OCI-LY7 (cell line): ENCODE measurements at regions not wholly inside any gene's neighbourhood (a gene's known extent, or its start where the extent isn't known, plus 50 kb on each side); places are given as distances from the start of the nearest gene placed in this dataset.

Source experiments
- BruUV-seq: library from RNA; stranded (reverse); fragments of 400-500 nt; replicated peaks from 2 replicates; lab custom pipeline; 2021; lab: Mats Ljungman, UMichigan
- CTCF ChIA-PET: fragments of 300-600 bp; sonication (Branson Sonifier 250); formaldehyde crosslinking; loops from one replicate; lab custom pipeline; 2022; ENCODE audit warnings: antibody characterized with exemption; ENCODE audit not compliant: unreplicated experiment; lab: Charles Lee
- POLR2A ChIA-PET: fragments of 300-600 bp; sonication (Branson Sonifier 250); formaldehyde crosslinking; loops from one replicate; lab custom pipeline; 2022; ENCODE audit warnings: antibody characterized with exemption; lab: Charles Lee
- DNase-seq: peaks from one replicate; pipeline ENCODE4 v3.0.0-alpha.2; 2015; ENCODE audit warnings: low spot score
- H2AFZ ChIP-seq: fragments of 200-600 bp; sonication (generic), shearing (Covaris generic); 2 replicates; pipeline ENCODE4 v1.6.1; 2014; ENCODE audit warnings: mild to moderate bottlenecking, antibody characterized with exemption, low read length, moderate library complexity
- H3K27ac ChIP-seq: fragments of 200-600 bp; sonication (generic); 2 replicates; pipeline ENCODE4 v1.5.1; 2014; ENCODE audit warnings: mixed run types, low read depth, mild to moderate bottlenecking, moderate library complexity, low read length, inconsistent platforms; ENCODE audit not compliant: poor library complexity, severe bottlenecking
- H3K36me3 ChIP-seq: fragments of 200-600 bp; sonication (generic); 2 replicates; pipeline ENCODE4 v1.6.1; 2014; ENCODE audit warnings: mild to moderate bottlenecking, antibody characterized with exemption, low read length, moderate library complexity, mixed read lengths; ENCODE audit not compliant: insufficient read depth
- H3K4me1 ChIP-seq: fragments of 200-600 bp; sonication (generic); 2 replicates; pipeline ENCODE4 v1.5.1; 2014; ENCODE audit warnings: mild to moderate bottlenecking, low read length; ENCODE audit not compliant: insufficient read depth, poor library complexity, severe bottlenecking
- H3K4me2 ChIP-seq: fragments of 200-600 bp; sonication (generic); 2 replicates; pipeline ENCODE4 v1.6.1; 2014; ENCODE audit warnings: mild to moderate bottlenecking, low read length
- H3K4me3 ChIP-seq: fragments of 200-600 bp; sonication (generic); 2 replicates; pipeline ENCODE4 v1.5.1; 2014; ENCODE audit warnings: mild to moderate bottlenecking, low read depth, low read length; ENCODE audit not compliant: poor library complexity, severe bottlenecking
- H3K79me2 ChIP-seq: fragments of 200-600 bp; sonication (generic); 2 replicates; pipeline ENCODE4 v1.6.1; 2016; ENCODE audit warnings: low read depth, mild to moderate bottlenecking, low read length, moderate library complexity, mixed read lengths; ENCODE audit not compliant: insufficient read depth
- H3K9me2 ChIP-seq: fragments of 200-600 bp; sonication (generic); 2 replicates; pipeline ENCODE4 v1.6.1; 2016; ENCODE audit warnings: mild to moderate bottlenecking, low read length, mixed read lengths; ENCODE audit not compliant: insufficient read depth
- H3K9me3 ChIP-seq: fragments of 200-600 bp; sonication (generic); 2 replicates; pipeline ENCODE4 v1.6.1; 2014; ENCODE audit warnings: mild to moderate bottlenecking, mixed run types, low read length, mixed read lengths
- H4K20me1 ChIP-seq: fragments of 200-600 bp; sonication (generic); 2 replicates; pipeline ENCODE4 v1.6.1; 2014; ENCODE audit warnings: mild to moderate bottlenecking, antibody characterized with exemption, low read length, moderate library complexity, mixed read lengths; ENCODE audit not compliant: insufficient read depth
- EZH2phosphoT487 ChIP-seq: fragments of 200-600 bp; sonication (generic); IDR thresholded peaks from 2 replicates; pipeline ENCODE4 v1.6.1; 2018; ENCODE audit warnings: low read depth, borderline replicate concordance, mild to moderate bottlenecking, mixed run types, antibody characterized with exemption, low read length, moderate library complexity, mixed read lengths
- intact Hi-C: fragments of 100-400 bp; cut with micrococcal nuclease; formaldehyde crosslinking; loops from one replicate; pipeline ENCODE4 v1.10.0; 2022; ENCODE audit not compliant: unreplicated experiment
- TF ChIP-seq, protein P1 (sequence below): fragments of 200-600 bp; sonication (generic); conservative IDR thresholded peaks from 2 replicates; pipeline ENCODE4 v1.5.1; 2014; ENCODE audit warnings: mild to moderate bottlenecking, antibody characterized with exemption, low read length, moderate library complexity, mixed read lengths

- Histone ChIP-seq H3K4me2 (no peak overlapping the region), H3K27ac (no peak overlapping the region), H3K4me3 (no peak overlapping the region), H3K9me3 (no peaks in the 10 kb centered on the region), H3K79me2 (no peaks in the 10 kb centered on the region), H4K20me1 (no peaks in the 10 kb centered on the region), H2AFZ (no peak overlapping the region), H3K4me1 (no peaks in the 10 kb centered on the region), H3K9me2 (no peaks in the 10 kb centered on the region), H3K36me3 (no peaks in the 10 kb centered on the region)
- no peak for TF ChIP-seq EZH2phosphoT487
- TF ChIP-seq, protein P1, sequence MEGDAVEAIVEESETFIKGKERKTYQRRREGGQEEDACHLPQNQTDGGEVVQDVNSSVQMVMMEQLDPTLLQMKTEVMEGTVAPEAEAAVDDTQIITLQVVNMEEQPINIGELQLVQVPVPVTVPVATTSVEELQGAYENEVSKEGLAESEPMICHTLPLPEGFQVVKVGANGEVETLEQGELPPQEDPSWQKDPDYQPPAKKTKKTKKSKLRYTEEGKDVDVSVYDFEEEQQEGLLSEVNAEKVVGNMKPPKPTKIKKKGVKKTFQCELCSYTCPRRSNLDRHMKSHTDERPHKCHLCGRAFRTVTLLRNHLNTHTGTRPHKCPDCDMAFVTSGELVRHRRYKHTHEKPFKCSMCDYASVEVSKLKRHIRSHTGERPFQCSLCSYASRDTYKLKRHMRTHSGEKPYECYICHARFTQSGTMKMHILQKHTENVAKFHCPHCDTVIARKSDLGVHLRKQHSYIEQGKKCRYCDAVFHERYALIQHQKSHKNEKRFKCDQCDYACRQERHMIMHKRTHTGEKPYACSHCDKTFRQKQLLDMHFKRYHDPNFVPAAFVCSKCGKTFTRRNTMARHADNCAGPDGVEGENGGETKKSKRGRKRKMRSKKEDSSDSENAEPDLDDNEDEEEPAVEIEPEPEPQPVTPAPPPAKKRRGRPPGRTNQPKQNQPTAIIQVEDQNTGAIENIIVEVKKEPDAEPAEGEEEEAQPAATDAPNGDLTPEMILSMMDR, result no peak
- POLR2A ChIA-PET, result no interaction called here
- CTCF ChIA-PET, result no interaction called here
- DNase-seq, result no peak
- BruUV-seq, result no TSS peak
- intact Hi-C loops, result no loop called here
These were observed 114.9 kb downstream of the NMUR2 start for GRCh38 chr5:152290181-152290580.

GRCh38 chr5:152288917-152289595 is 116.0 kb downstream of the NMUR2 start:
- intact Hi-C loops, result no loop called here
- H3K79me2 ChIP-seq, result no peaks in the 10 kb centered on the region
- H3K9me3 ChIP-seq, result no peaks in the 10 kb centered on the region
- no peaks in the 10 kb centered on the region for H4K20me1 ChIP-seq
- ChIA-PET CTCF (no interaction called here), POLR2A (no interaction called here)
- no peaks in the 10 kb centered on the region for H3K36me3 ChIP-seq
- H3K4me2 ChIP-seq, result no peak overlapping the region
- no peak overlapping the region for H2AFZ ChIP-seq
- no peak overlapping the region for H3K27ac ChIP-seq
- no peak overlapping the region for H3K4me3 ChIP-seq
- TF ChIP-seq, protein P1, result no peak
- TF ChIP-seq EZH2phosphoT487, result no peak
- no peaks in the 10 kb centered on the region for H3K4me1 ChIP-seq
- H3K9me2 ChIP-seq, result no peaks in the 10 kb centered on the region
- no TSS peak for BruUV-seq
- no peak for DNase-seq

DNA sequence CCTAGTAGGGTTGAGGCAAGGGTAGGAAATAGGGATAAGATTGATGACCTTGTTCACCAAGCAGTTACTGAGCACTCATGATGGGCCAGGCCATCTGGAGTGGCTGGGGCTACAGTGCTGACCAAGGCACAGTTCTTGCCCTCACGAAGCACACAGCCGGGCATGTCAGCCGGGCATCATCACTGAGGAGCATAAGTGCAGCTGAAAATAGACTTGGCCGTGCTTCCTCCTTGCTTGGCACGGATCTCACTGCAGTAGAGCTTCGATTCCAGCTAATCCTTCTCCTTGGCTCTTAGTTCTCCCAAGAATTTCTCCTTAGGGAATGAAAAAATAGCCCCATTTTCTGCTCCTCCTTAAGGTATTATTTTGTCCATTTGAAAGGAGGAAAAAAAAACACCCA is 116.6 kb downstream of the NMUR2 start:
- H3K9me2 ChIP-seq, result no peaks in the 10 kb centered on the region
- CTCF ChIA-PET, result no interaction called here
- H3K27ac ChIP-seq, result no peak overlapping the region
- no TSS peak for BruUV-seq
- no peak overlapping the region for H2AFZ ChIP-seq
- H3K4me1 ChIP-seq, result no peaks in the 10 kb centered on the region
- POLR2A ChIA-PET, result no interaction called here
- no peak overlapping the region for H3K4me2 ChIP-seq
- no peaks in the 10 kb centered on the region for H3K9me3 ChIP-seq
- no peaks in the 10 kb centered on the region for H4K20me1 ChIP-seq
- H3K36me3 ChIP-seq, result no peaks in the 10 kb centered on the region
- TF ChIP-seq, protein P1, result no peak
- TF ChIP-seq EZH2phosphoT487, result no peak
- no peak for DNase-seq
- H3K79me2 ChIP-seq, result no peaks in the 10 kb centered on the region
- intact Hi-C loops, result no loop called here
- no peak overlapping the region for H3K4me3 ChIP-seq
